COLO668 (cell line): ENCODE measurements at regions not wholly inside any gene's neighbourhood (a gene's known extent, or its start where the extent isn't known, plus 50 kb on each side); places are given as distances from the start of the nearest gene placed in this dataset.

ENCODE experiments used
- DNase-seq: peaks from one replicate; lab custom pipeline; 2025; ENCODE audit not compliant: unreplicated experiment; lab: John Stamatoyannopoulos, UW

GRCh38 chr5:123755653-123756317 is 243.8 kb downstream of the CSNK1G3 start:
- DNase-seq: no peak

- no peak for DNase-seq
Observed at GRCh38 chr5:123754908-123755307, 242.9 kb downstream of the CSNK1G3 start.

- no peak for DNase-seq
Observed at GRCh38 chr5:123753937-123754891, 242.2 kb downstream of the CSNK1G3 start.

- DNase-seq: no peak
Observed at GRCh38 chr5:123753180-123753936, 241.4 kb downstream of the CSNK1G3 start.

- no peak for DNase-seq
Observed at GRCh38 chr5:123752552-123753179, 240.7 kb downstream of the CSNK1G3 start.

GRCh38 chr5:123751670-123752069 is 239.7 kb downstream of the CSNK1G3 start:
- no peak for DNase-seq

- DNase-seq: no peak
Observed at GRCh38 chr5:123748239-123748638, 236.3 kb downstream of the CSNK1G3 start.

GRCh38 chr5:123746683-123747360 is 234.8 kb downstream of the CSNK1G3 start:
- no peak for DNase-seq

- no peak for DNase-seq
Observed at GRCh38 chr5:123743990-123744583, 232.1 kb downstream of the CSNK1G3 start.

- DNase-seq: no peak
Observed at GRCh38 chr5:123735384-123735783, 223.4 kb downstream of the CSNK1G3 start.

- no peak for DNase-seq
Observed at GRCh38 chr5:123732257-123732656, 220.3 kb downstream of the CSNK1G3 start.

GRCh38 chr5:123722451-123722850 is 210.5 kb downstream of the CSNK1G3 start:
- no peak for DNase-seq

GRCh38 chr5:123721675-123722276 is 209.8 kb downstream of the CSNK1G3 start:
- no peak for DNase-seq

- no peak for DNase-seq
Observed at GRCh38 chr5:123720955-123721354, 209.0 kb downstream of the CSNK1G3 start.

- DNase-seq: no peak
Observed at GRCh38 chr5:123720339-123720738, 208.4 kb downstream of the CSNK1G3 start.

GRCh38 chr5:123719004-123719403 is 207.0 kb downstream of the CSNK1G3 start:
- no peak for DNase-seq

GRCh38 chr5:123718238-123718637 is 206.3 kb downstream of the CSNK1G3 start:
- no peak for DNase-seq

GRCh38 chr5:123717139-123717538 is 205.2 kb downstream of the CSNK1G3 start:
- no peak for DNase-seq

GRCh38 chr5:123710031-123710430 is 198.1 kb downstream of the CSNK1G3 start:
- no peak for DNase-seq

GRCh38 chr5:123709422-123709821 is 197.4 kb downstream of the CSNK1G3 start:
- no peak for DNase-seq
